ENCODE measurements at regions not wholly inside any gene's neighbourhood (a gene's known extent, or its start where the extent isn't known, plus 50 kb on each side); places are given as distances from the start of the nearest gene placed in this dataset.

DNA sequence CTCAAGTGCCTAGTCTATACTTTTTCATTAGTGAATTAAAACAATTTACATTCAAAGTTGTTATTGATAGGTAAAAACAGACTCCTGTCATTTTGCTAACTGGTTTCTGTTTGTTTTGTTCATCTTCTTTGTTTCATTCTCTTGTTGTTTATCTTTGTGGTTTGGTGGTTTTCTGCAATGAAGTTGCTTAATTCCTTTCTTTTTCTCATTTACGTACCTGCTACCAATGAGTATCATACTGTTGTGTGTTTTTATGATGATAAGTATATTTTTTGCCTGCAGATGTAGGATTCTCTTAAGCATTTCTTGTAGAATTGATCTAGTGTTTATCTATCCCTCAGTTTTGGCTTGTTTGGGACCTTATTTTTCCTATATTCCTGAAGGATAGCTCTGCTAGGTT is 2230.0 kb downstream of the MAT2B start:
- DNase-seq (ENCODE audit: low read depth) = no peak
- H3K4me3 ChIP-seq (ENCODE audit: low read depth, low read length) = no peak overlapping the region
- no peak for TF ChIP-seq CTCF (IDR thresholded peaks at IDR 0.05; ENCODE audit: insufficient read depth, low read length)

- no peak for TF ChIP-seq CTCF (IDR thresholded peaks at IDR 0.05; ENCODE audit: insufficient read depth, low read length)
- DNase-seq (ENCODE audit: low read depth) = no peak
- no peak overlapping the region for H3K4me3 ChIP-seq (ENCODE audit: low read depth, low read length)
Measured at GRCh38 chr5:165739079-165739741, 2233.8 kb downstream of the MAT2B start.

- H3K4me3 ChIP-seq (ENCODE audit: low read depth, low read length) = no peak overlapping the region
- DNase-seq (ENCODE audit: low read depth) = no peak
- no peak for TF ChIP-seq CTCF (IDR thresholded peaks at IDR 0.05; ENCODE audit: insufficient read depth, low read length)
Measured at GRCh38 chr5:165757791-165758190, 2252.4 kb downstream of the MAT2B start.

- no peak for TF ChIP-seq CTCF (IDR thresholded peaks at IDR 0.05; ENCODE audit: insufficient read depth, low read length)
- DNase-seq (ENCODE audit: low read depth) = no peak
- H3K4me3 ChIP-seq (ENCODE audit: low read depth, low read length) = no peak overlapping the region
Measured at GRCh38 chr5:165775111-165775510, 2269.7 kb downstream of the MAT2B start.

GRCh38 chr5:165779505-165779904 is 2274.1 kb downstream of the MAT2B start:
- DNase-seq (ENCODE audit: low read depth) = no peak
- no peak for TF ChIP-seq CTCF (IDR thresholded peaks at IDR 0.05; ENCODE audit: insufficient read depth, low read length)
- no peak overlapping the region for H3K4me3 ChIP-seq (ENCODE audit: low read depth, low read length)

GRCh38 chr5:165780901-165781300 is 2275.5 kb downstream of the MAT2B start:
- TF ChIP-seq CTCF (IDR thresholded peaks at IDR 0.05; ENCODE audit: insufficient read depth, low read length) = no peak
- no peak overlapping the region for H3K4me3 ChIP-seq (ENCODE audit: low read depth, low read length)
- no peak for DNase-seq (ENCODE audit: low read depth)

- no peak overlapping the region for H3K4me3 ChIP-seq (ENCODE audit: low read depth, low read length)
- no peak for DNase-seq (ENCODE audit: low read depth)
- no peak for TF ChIP-seq CTCF (IDR thresholded peaks at IDR 0.05; ENCODE audit: insufficient read depth, low read length)
Measured at GRCh38 chr5:165781738-165782137, 2276.3 kb downstream of the MAT2B start.
